ENCODE measurements at regions not wholly inside any gene's neighbourhood (a gene's known extent, or its start where the extent isn't known, plus 50 kb on each side); places are given as distances from the start of the nearest gene placed in this dataset.

DNA sequence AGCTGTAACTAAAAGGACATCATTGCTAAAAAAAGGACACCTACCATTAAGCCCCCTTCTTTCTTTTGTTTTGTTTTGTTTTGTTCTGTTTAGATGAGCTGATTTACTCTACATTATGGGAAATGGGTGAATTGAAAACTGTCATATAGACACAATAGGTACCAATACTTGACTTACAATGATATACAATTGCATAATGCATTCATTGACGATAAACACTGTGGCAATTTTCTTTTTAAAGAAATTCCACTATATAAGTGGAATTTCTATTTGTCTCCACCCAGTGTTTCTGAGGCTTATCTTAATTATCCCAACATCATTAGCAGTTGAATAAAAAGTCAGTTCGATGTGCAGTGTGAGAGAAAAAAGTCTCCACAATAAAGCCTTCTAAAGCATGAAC lies 282.1 kb downstream of the BCL2 start:
- TF ChIP-seq, protein P1, sequence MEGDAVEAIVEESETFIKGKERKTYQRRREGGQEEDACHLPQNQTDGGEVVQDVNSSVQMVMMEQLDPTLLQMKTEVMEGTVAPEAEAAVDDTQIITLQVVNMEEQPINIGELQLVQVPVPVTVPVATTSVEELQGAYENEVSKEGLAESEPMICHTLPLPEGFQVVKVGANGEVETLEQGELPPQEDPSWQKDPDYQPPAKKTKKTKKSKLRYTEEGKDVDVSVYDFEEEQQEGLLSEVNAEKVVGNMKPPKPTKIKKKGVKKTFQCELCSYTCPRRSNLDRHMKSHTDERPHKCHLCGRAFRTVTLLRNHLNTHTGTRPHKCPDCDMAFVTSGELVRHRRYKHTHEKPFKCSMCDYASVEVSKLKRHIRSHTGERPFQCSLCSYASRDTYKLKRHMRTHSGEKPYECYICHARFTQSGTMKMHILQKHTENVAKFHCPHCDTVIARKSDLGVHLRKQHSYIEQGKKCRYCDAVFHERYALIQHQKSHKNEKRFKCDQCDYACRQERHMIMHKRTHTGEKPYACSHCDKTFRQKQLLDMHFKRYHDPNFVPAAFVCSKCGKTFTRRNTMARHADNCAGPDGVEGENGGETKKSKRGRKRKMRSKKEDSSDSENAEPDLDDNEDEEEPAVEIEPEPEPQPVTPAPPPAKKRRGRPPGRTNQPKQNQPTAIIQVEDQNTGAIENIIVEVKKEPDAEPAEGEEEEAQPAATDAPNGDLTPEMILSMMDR (IDR thresholded peaks at IDR 0.05): no peak
- no peak for TF ChIP-seq POLR2A (IDR thresholded peaks at IDR 0.05)
